K562 (cell line): ENCODE measurements at regions not wholly inside any gene's neighbourhood (a gene's known extent, or its start where the extent isn't known, plus 50 kb on each side); places are given as distances from the start of the nearest gene placed in this dataset.
"Not testable (repeated sequence)": the region's sequence is repeated elsewhere in the genome, so short reads cannot be mapped to it uniquely, and the experiment has no call there.

Source experiments
- ATAC-seq: fragments of 200-7000 bp; cut with Tn5 transposase; 3 replicates; pipeline ENCODE4 v1.9.1; 2020; ENCODE audit warnings: moderate library complexity
- BruUV-seq: library from RNA; stranded (reverse); fragments of 400-500 nt; replicated peaks from 2 replicates; lab custom pipeline; 2021; lab: Mats Ljungman, UMichigan
- CTCF ChIA-PET: fragments of 300-600 bp; formaldehyde crosslinking; extraction: SDS; loops from one replicate; lab custom pipeline; 2021; ENCODE audit warnings: low intra/inter-chr PET ratio; lab: Yijun Ruan, JAX
- POLR2A ChIA-PET: fragments of 300-600, 350-650 bp; sonication (Branson Sonifier 250); formaldehyde crosslinking; extraction: SDS; loops from one replicate; lab custom pipeline; 2021; ENCODE audit warnings: antibody characterized with exemption, inconsistent platforms; lab: Yijun Ruan, JAX
- DNase-seq, 4 experiments: peaks; one replicate each; pipeline versions ENCODE4 v3.0.0 to v3.0.0-alpha.2; 2011 to 2018; ENCODE audit warnings: low spot score in 3 of 4, mixed read lengths in 3 of 4; ENCODE audit errors: extremely low read depth in 1 of 4
- FAIRE-seq: peaks from 2 replicates; lab custom pipeline; 2011; peaks lifted over from hg19 to GRCh38; lab: Jason Lieb, UNC
- H2AFZ ChIP-seq: 2 replicates; pipeline ENCODE4 v1.6.0; 2011; ENCODE audit warnings: low read depth, low read length, control low read depth, inconsistent platforms
- H3K27ac ChIP-seq: fragments of 200-600 bp; 3 replicates; pipeline ENCODE4 v1.8.0; 2011; ENCODE audit warnings: low read depth, mild to moderate bottlenecking, control low read depth, inconsistent platforms, low read length, moderate library complexity, mixed read lengths; ENCODE audit errors: extremely low read depth
- H3K27me3 ChIP-seq, 2 experiments: fragments of 300-600 bp in 1 of 2; 2 replicates in 1 of 2; 3 replicates in 1 of 2; pipeline versions ENCODE4 v1.6.0 to v1.8.0; 2011; ENCODE audit warnings: inconsistent platforms in 2 of 2, low read length in 2 of 2, mild to moderate bottlenecking in 1 of 2, mixed read lengths in 1 of 2, moderate library complexity in 1 of 2; ENCODE audit not compliant: control insufficient read depth in 2 of 2, insufficient read depth in 2 of 2
- H3K36me3 ChIP-seq: fragments of 300-600 bp; 3 replicates; pipeline ENCODE4 v1.8.0; 2011; ENCODE audit warnings: mild to moderate bottlenecking, low read length, inconsistent platforms; ENCODE audit not compliant: control insufficient read depth, insufficient read depth
- H3K4me1 ChIP-seq, 2 experiments: fragments of 200-600 bp in 1 of 2; replicated peaks in 1 of 2; 2 replicates in 1 of 2; 3 replicates in 1 of 2; pipeline versions ENCODE4 v1.5.1 to v1.8.0; 2011; ENCODE audit warnings: inconsistent platforms in 2 of 2, low read length in 2 of 2, mild to moderate bottlenecking in 1 of 2, mixed read lengths in 1 of 2, moderate library complexity in 1 of 2; ENCODE audit not compliant: control insufficient read depth in 2 of 2, insufficient read depth in 2 of 2
- H3K4me2 ChIP-seq: 2 replicates; pipeline ENCODE4 v1.6.1; 2011; ENCODE audit warnings: low read length, control low read depth, inconsistent platforms, mixed read lengths; ENCODE audit not compliant: insufficient read depth
- H3K4me3 ChIP-seq: fragments of 200-600 bp; sonication (generic), shearing (Covaris generic); 2 replicates; pipeline ENCODE4 v1.5.1; 2016; ENCODE audit warnings: control low read depth, inconsistent platforms
- H3K79me2 ChIP-seq: fragments of 200-600 bp; 3 replicates; pipeline ENCODE4 v1.8.0; 2011; ENCODE audit warnings: low read length, inconsistent platforms; ENCODE audit not compliant: control insufficient read depth, insufficient read depth
- H3K9ac ChIP-seq, 2 experiments: 2 replicates each; pipeline versions ENCODE4 v1.6.0 to v1.6.1; 2011; ENCODE audit warnings: low read depth in 2 of 2, low read length in 2 of 2, control low read depth in 1 of 2, inconsistent platforms in 1 of 2, mild to moderate bottlenecking in 1 of 2, mixed read lengths in 1 of 2; ENCODE audit not compliant: insufficient read depth in 1 of 2
- H3K9me1 ChIP-seq: one replicate; pipeline ENCODE4 v1.6.0; 2011; ENCODE audit warnings: inconsistent platforms, mild to moderate bottlenecking, low read length, moderate library complexity; ENCODE audit not compliant: control insufficient read depth, insufficient read depth
- H3K9me3 ChIP-seq: replicated peaks from 2 replicates; pipeline ENCODE4 v1.5.1; 2011; ENCODE audit warnings: low read depth, low read length, inconsistent platforms; ENCODE audit not compliant: control insufficient read depth, insufficient read depth
- H4K20me1 ChIP-seq: replicated peaks from 2 replicates; pipeline ENCODE4 v1.6.1; 2011; ENCODE audit warnings: low read length, inconsistent platforms, mixed read lengths; ENCODE audit not compliant: control insufficient read depth, insufficient read depth
- ATF7 ChIP-seq: fragments of 450-650 bp; IDR thresholded peaks from 2 replicates; pipeline ENCODE4 v1.7.1; 2014; ENCODE audit warnings: mild to moderate bottlenecking, moderate library complexity
- ERF ChIP-seq: fragments of 450-650 bp; formaldehyde crosslinking; IDR thresholded peaks from 2 replicates; pipeline ENCODE4 v1.4.0; 2020; ENCODE audit warnings: mild to moderate bottlenecking, mixed read lengths
- NFATC3 ChIP-seq: fragments of 450-650 bp; IDR thresholded peaks from 2 replicates; pipeline ENCODE4 v1.6.1; 2017; ENCODE audit warnings: mild to moderate bottlenecking
- RFX1 ChIP-seq: fragments of 450-650 bp; IDR thresholded peaks from 2 replicates; pipeline ENCODE4 v1.6.1; 2016; ENCODE audit warnings: mild to moderate bottlenecking, moderate library complexity
- SIN3B ChIP-seq: fragments of 450-650 bp; IDR thresholded peaks from 2 replicates; pipeline ENCODE4 v1.6.1; 2017; ENCODE audit warnings: low read depth, mild to moderate bottlenecking, moderate library complexity
- XRCC5 ChIP-seq: fragments of 200-400 bp; formaldehyde crosslinking; IDR thresholded peaks from 2 replicates; pipeline ENCODE4 v1.6.1; 2017; ENCODE audit warnings: low read depth, mild to moderate bottlenecking, low read length
- ZBED1 ChIP-seq: IDR thresholded peaks from 2 replicates; pipeline ENCODE4 v1.6.1; 2014
- ZNF121 ChIP-seq: sonication (generic); formaldehyde crosslinking; conservative IDR thresholded peaks from 2 replicates; pipeline ENCODE4 v1.8.0; 2022; ENCODE audit warnings: missing genetic modification reagents
- ZNF318 ChIP-seq, 2 experiments: fragments of 450-650 bp; IDR thresholded peaks; 2 replicates each; pipeline ENCODE4 v1.6.1; 2016; ENCODE audit warnings: mild to moderate bottlenecking in 2 of 2, borderline replicate concordance in 1 of 2, low read depth in 1 of 2, moderate library complexity in 1 of 2
- WGBS: fragments of 100-300 bp; shearing (Covaris generic); methylation state at CpG from one replicate; pipeline ENCODE4 v1.1.6; 2016; ENCODE audit warnings: low coverage, mixed read lengths; ENCODE audit not compliant: insufficient coverage; ENCODE audit errors: missing lambda C conversion rate; 5-methylcytosine and 5-hydroxymethylcytosine counted together
- in situ Hi-C: fragments of 300-500 bp; cut with MboI; formaldehyde crosslinking; loops from 4 replicates; pipeline ENCODE4 v1.15.0; 2018; ENCODE audit warnings: inconsistent platforms, mixed read lengths
- intact Hi-C: fragments of 100-400 bp; cut with micrococcal nuclease; formaldehyde crosslinking; loops from 2 replicates; pipeline ENCODE4 v1.14.2; 2022

GRCh38 chr12:124643768-124644167, 76.4 kb upstream of the NCOR2 start:
- H3K9ac ChIP-seq, H3K9me3 ChIP-seq, intact Hi-C loops, FAIRE-seq, ATAC-seq, H3K4me3 ChIP-seq, H3K4me2 ChIP-seq, H3K36me3 ChIP-seq, DNase-seq, BruUV-seq, CTCF ChIA-PET, H3K79me2 ChIP-seq, H3K27me3 ChIP-seq, H3K9me1 ChIP-seq, H2AFZ ChIP-seq, H4K20me1 ChIP-seq, H3K27ac ChIP-seq, in situ Hi-C loops: not testable (repeated sequence)
- H3K4me1 ChIP-seq = peaks cover 3 to 11% of the 10 kb centered on the region in 2 experiments; a peak in 4 of 5 replicates
- POLR2A ChIA-PET = interaction anchor here (1.3 kb wide), 1 partner anchor 8 kb away, joined by 4 read pairs; no protein-coding TSS in a partner anchor
- peak; percentile 46; the same call in 1 of the 2 replicates for TF ChIP-seq ZNF121 (CRISPR knock-in tag)
- 37% methylated on average over 5 of the region's 6 CpGs for WGBS

GRCh38 chr12:124642105-124642504, 74.7 kb upstream of the NCOR2 start:
- in situ Hi-C loops (no loop called here), intact Hi-C loops (no loop called here)
- ATAC-seq (no peak), FAIRE-seq (no peak), DNase-seq (no peak)
- no peaks in the 10 kb centered on the region for H4K20me1 ChIP-seq
- H3K9ac ChIP-seq = no peak overlapping the region
- no peaks in the 10 kb centered on the region for H3K79me2 ChIP-seq
- no peaks in the 10 kb centered on the region for H3K9me1 ChIP-seq
- no peaks in the 10 kb centered on the region for H3K36me3 ChIP-seq
- H2AFZ ChIP-seq = no peak overlapping the region
- 70% methylated on average over 8 of the region's 8 CpGs for WGBS
- H3K4me3 ChIP-seq = no peak overlapping the region
- BruUV-seq = no TSS peak
- peaks cover 3 to 17% of the 10 kb centered on the region in 2 experiments; a peak in 4 of 5 replicates for H3K4me1 ChIP-seq
- POLR2A ChIA-PET = interaction anchor here (0.5 to 1.7 kb wide), 4 partner anchors 13 to 254 kb away, joined by 3 to 4 read pairs (median 3); no protein-coding TSS in a partner anchor
- H3K9me3 ChIP-seq = no peaks in the 10 kb centered on the region; the same call in 1 of the 2 replicates
- H3K27me3 ChIP-seq = peaks cover 0 to 4% of the 10 kb centered on the region in 2 experiments; a peak in 2 of 5 replicates
- no peak overlapping the region for H3K4me2 ChIP-seq
- CTCF ChIA-PET = no interaction called here
- no peak overlapping the region for H3K27ac ChIP-seq
- TF ChIP-seq ZBED1 = no peak
- no peak for TF ChIP-seq NFATC3
- TF ChIP-seq ERF (CRISPR knock-in tag) = no peak
- TF ChIP-seq ATF7 = no peak
- no peak for TF ChIP-seq XRCC5
- TF ChIP-seq SIN3B = no peak
- no peak for TF ChIP-seq ZNF318 (IDR thresholded peaks at IDR 0.05; ENCODE audit: borderline replicate concordance in 1 of 2, low read depth in 1 of 2)
- no peak for TF ChIP-seq RFX1
